ENCODE measurements at regions not wholly inside any gene's neighbourhood (a gene's known extent, or its start where the extent isn't known, plus 50 kb on each side); places are given as distances from the start of the nearest gene placed in this dataset.

- ATAC-seq, result no peak
- TF ChIP-seq, protein P1, sequence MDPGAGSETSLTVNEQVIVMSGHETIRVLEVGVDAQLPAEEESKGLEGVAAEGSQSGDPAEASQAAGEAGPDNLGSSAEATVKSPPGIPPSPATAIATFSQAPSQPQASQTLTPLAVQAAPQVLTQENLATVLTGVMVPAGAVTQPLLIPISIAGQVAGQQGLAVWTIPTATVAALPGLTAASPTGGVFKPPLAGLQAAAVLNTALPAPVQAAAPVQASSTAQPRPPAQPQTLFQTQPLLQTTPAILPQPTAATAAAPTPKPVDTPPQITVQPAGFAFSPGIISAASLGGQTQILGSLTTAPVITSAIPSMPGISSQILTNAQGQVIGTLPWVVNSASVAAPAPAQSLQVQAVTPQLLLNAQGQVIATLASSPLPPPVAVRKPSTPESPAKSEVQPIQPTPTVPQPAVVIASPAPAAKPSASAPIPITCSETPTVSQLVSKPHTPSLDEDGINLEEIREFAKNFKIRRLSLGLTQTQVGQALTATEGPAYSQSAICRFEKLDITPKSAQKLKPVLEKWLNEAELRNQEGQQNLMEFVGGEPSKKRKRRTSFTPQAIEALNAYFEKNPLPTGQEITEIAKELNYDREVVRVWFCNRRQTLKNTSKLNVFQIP (CRISPR knock-in tag; IDR thresholded peaks at IDR 0.05; ENCODE audit: borderline replicate concordance, low read depth), result no peak
- TF ChIP-seq, protein P2, sequence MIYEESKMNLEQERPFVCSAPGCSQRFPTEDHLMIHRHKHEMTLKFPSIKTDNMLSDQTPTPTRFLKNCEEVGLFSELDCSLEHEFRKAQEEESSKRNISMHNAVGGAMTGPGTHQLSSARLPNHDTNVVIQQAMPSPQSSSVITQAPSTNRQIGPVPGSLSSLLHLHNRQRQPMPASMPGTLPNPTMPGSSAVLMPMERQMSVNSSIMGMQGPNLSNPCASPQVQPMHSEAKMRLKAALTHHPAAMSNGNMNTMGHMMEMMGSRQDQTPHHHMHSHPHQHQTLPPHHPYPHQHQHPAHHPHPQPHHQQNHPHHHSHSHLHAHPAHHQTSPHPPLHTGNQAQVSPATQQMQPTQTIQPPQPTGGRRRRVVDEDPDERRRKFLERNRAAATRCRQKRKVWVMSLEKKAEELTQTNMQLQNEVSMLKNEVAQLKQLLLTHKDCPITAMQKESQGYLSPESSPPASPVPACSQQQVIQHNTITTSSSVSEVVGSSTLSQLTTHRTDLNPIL (CRISPR knock-in tag; IDR thresholded peaks at IDR 0.05; ENCODE audit: low read depth), result no peak
- no peak for TF ChIP-seq OSR1 (CRISPR knock-in tag; IDR thresholded peaks at IDR 0.05)
- TF ChIP-seq ARNTL (CRISPR knock-in tag; IDR thresholded peaks at IDR 0.05; ENCODE audit: borderline replicate concordance, low read depth), result no peak
- no peak for TF ChIP-seq TCF4 (CRISPR knock-in tag; IDR thresholded peaks at IDR 0.05; ENCODE audit: borderline replicate concordance)
These were observed 298.2 kb downstream of the EIPR1 start for GRCh38 chr2:3079466-3079865.

GRCh38 chr2:3078684-3079083 is 298.9 kb downstream of the EIPR1 start:
- TF ChIP-seq ZNF8 (CRISPR knock-in tag; IDR thresholded peaks at IDR 0.05), result no peak
- TF ChIP-seq TSHZ2 (CRISPR knock-in tag; IDR thresholded peaks at IDR 0.05), result no peak
- no peak for TF ChIP-seq ZNF565 (CRISPR knock-in tag; conservative IDR thresholded peaks at IDR 0.05; ENCODE audit: low read depth)
- TF ChIP-seq, protein P2 (CRISPR knock-in tag; IDR thresholded peaks at IDR 0.05; ENCODE audit: low read depth), result no peak
- no peak for TF ChIP-seq OSR1 (CRISPR knock-in tag; IDR thresholded peaks at IDR 0.05)
- no peak for TF ChIP-seq TOX (CRISPR knock-in tag; IDR thresholded peaks at IDR 0.05; ENCODE audit: borderline replicate concordance)
- no peak for TF ChIP-seq PPARA (CRISPR knock-in tag; IDR thresholded peaks at IDR 0.05; ENCODE audit: borderline replicate concordance)
- TF ChIP-seq GLIS3 (CRISPR knock-in tag; IDR thresholded peaks at IDR 0.05), result no peak
- no peak for TF ChIP-seq ARNTL (CRISPR knock-in tag; IDR thresholded peaks at IDR 0.05; ENCODE audit: borderline replicate concordance, low read depth)
- TF ChIP-seq, protein P3, sequence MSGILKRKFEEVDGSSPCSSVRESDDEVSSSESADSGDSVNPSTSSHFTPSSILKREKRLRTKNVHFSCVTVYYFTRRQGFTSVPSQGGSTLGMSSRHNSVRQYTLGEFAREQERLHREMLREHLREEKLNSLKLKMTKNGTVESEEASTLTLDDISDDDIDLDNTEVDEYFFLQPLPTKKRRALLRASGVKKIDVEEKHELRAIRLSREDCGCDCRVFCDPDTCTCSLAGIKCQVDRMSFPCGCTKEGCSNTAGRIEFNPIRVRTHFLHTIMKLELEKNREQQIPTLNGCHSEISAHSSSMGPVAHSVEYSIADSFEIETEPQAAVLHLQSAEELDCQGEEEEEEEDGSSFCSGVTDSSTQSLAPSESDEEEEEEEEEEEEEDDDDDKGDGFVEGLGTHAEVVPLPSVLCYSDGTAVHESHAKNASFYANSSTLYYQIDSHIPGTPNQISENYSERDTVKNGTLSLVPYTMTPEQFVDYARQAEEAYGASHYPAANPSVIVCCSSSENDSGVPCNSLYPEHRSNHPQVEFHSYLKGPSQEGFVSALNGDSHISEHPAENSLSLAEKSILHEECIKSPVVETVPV (CRISPR knock-in tag; IDR thresholded peaks at IDR 0.05), result no peak
- no peak for TF ChIP-seq ESRRG (CRISPR knock-in tag; IDR thresholded peaks at IDR 0.05)
- TF ChIP-seq, protein P1 (CRISPR knock-in tag; IDR thresholded peaks at IDR 0.05; ENCODE audit: borderline replicate concordance, low read depth), result no peak
- no peak for TF ChIP-seq ZC3H10 (CRISPR knock-in tag; IDR thresholded peaks at IDR 0.05)
- no peak for TF ChIP-seq PATZ1 (CRISPR knock-in tag; IDR thresholded peaks at IDR 0.05; ENCODE audit: borderline replicate concordance)
- TF ChIP-seq RARB (CRISPR knock-in tag; IDR thresholded peaks at IDR 0.05), result no peak
- no peak for TF ChIP-seq ZFP30 (CRISPR knock-in tag; IDR thresholded peaks at IDR 0.05)
- TF ChIP-seq ZNF70 (CRISPR knock-in tag; IDR thresholded peaks at IDR 0.05), result no peak
- TF ChIP-seq BACH2 (CRISPR knock-in tag; IDR thresholded peaks at IDR 0.05; ENCODE audit: borderline replicate concordance), result no peak
- ATAC-seq, result no peak

Measured in SK-N-SH treated with all-trans-retinoic acid at 6 μM for 48 hours (cell line).